ENCODE measurements at regions not wholly inside any gene's neighbourhood (a gene's known extent, or its start where the extent isn't known, plus 50 kb on each side); places are given as distances from the start of the nearest gene placed in this dataset.

DNA sequence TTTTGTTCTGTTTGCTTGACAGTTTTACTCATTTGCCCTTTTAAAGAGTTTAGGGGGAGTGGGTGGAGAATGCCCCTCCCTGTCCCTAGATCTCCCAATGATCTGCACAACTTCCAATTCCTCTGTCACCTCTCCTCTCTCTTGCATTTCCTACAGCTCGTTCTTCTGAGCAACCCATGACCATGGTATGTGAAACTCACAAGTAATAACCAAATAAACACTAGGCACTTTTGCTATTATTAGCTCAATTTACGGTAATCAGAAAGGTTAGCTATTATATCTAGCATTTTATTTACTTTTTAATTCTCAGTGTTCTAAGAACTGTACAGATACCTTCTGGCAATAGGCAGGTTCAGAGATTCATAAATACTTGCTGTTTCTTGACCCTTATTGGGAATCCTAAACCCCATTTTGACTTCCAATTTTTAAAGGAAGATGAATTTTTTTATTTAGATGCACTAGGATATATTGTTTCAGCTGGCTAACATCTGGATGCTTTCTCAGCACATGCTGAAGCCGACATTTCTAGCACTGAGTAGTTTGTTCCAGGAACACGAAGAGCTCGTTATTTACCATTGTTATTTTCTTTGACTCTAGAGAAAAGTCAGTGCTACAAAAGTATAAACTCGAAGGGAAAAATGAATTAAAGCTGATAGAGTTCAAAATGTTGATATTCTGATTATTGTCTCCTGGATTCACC is 194.7 kb upstream of the TLL1 start:
- H3K9me3 Mint-ChIP-seq = peaks cover 0 to 11% (median 3%) of the 10 kb centered on the region in 7 donors
- H3K27me3 ChIP-seq (ENCODE audit: control insufficient read depth in 2 of 2, insufficient read depth in 2 of 2, low read length in 2 of 2) = no peaks in the 10 kb centered on the region
- no peak overlapping the region for H3K9ac ChIP-seq (ENCODE audit: insufficient read depth, low read length, poor library complexity, severe bottlenecking)
- DNase-seq = no peak
- no peaks in the 10 kb centered on the region for H3K4me1 Mint-ChIP-seq
- TF ChIP-seq, protein P1, sequence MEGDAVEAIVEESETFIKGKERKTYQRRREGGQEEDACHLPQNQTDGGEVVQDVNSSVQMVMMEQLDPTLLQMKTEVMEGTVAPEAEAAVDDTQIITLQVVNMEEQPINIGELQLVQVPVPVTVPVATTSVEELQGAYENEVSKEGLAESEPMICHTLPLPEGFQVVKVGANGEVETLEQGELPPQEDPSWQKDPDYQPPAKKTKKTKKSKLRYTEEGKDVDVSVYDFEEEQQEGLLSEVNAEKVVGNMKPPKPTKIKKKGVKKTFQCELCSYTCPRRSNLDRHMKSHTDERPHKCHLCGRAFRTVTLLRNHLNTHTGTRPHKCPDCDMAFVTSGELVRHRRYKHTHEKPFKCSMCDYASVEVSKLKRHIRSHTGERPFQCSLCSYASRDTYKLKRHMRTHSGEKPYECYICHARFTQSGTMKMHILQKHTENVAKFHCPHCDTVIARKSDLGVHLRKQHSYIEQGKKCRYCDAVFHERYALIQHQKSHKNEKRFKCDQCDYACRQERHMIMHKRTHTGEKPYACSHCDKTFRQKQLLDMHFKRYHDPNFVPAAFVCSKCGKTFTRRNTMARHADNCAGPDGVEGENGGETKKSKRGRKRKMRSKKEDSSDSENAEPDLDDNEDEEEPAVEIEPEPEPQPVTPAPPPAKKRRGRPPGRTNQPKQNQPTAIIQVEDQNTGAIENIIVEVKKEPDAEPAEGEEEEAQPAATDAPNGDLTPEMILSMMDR (IDR thresholded peaks at IDR 0.05) = no peak
- intact Hi-C loops (cut with micrococcal nuclease) = no loop called here
- H3K36me3 Mint-ChIP-seq = no peaks in the 10 kb centered on the region
- no peak overlapping the region for H3K4me3 ChIP-seq (replicated peaks in 1 of 3; ENCODE audit: low read depth in 2 of 3, low read length in 3 of 3)
- no peaks in the 10 kb centered on the region for H3K4me1 ChIP-seq (ENCODE audit: control insufficient read depth in 1 of 2, insufficient read depth in 2 of 2, low read length in 2 of 2)
- no peaks in the 10 kb centered on the region for H3K36me3 ChIP-seq (replicated peaks in 1 of 2; ENCODE audit: control insufficient read depth in 1 of 2, insufficient read depth in 2 of 2, low read length in 2 of 2)
- peaks cover 0 to 2% of the 10 kb centered on the region in 2 donors for H3K9me3 ChIP-seq (replicated peaks in 1 of 2; ENCODE audit: control insufficient read depth in 1 of 2, insufficient read depth in 1 of 2, low read length in 2 of 2)
- H3K27ac ChIP-seq (ENCODE audit: low read depth in 1 of 2, low read length in 2 of 2) = no peak overlapping the region
- H2AFZ ChIP-seq (ENCODE audit: insufficient read depth, low read depth, low read length, poor library complexity, severe bottlenecking) = no peak overlapping the region
- no peaks in the 10 kb centered on the region for H4K20me1 ChIP-seq (ENCODE audit: insufficient read depth, low read length)
- H3K27me3 Mint-ChIP-seq (ENCODE audit: low read depth in 3 of 3) = peaks cover 0 to 4% (median 0%) of the 10 kb centered on the region in 3 donors
- H3K79me2 ChIP-seq (ENCODE audit: insufficient read depth, low read length) = no peaks in the 10 kb centered on the region
- no peak overlapping the region for H3K4me3 Mint-ChIP-seq
- no peak overlapping the region for H3K4me2 ChIP-seq (replicated peaks; ENCODE audit: extremely low read depth, low read length, poor library complexity, severe bottlenecking)
- 96% methylated on average over 4 of the region's 6 CpGs for WGBS (ENCODE audit: insufficient coverage)
- no peak overlapping the region for H3K27ac Mint-ChIP-seq

DNA sequence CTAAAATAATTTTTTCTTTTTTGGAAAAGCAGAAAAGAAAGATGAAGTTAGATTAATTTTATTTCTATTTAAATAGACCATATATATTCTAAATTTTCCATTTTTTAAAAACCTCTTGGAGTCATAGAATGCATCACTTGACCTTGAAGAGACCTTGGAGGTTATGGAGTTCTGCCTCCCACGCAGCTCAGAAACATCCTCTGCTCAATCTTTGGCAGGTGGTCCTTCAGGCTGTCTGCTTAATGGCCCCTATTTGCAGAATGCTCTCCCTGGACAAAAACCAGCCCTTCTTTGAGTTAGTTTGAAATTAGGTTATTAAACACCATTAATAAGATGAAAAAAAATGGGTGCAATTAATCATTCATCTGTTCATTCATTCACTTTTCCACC is 194.1 kb upstream of the TLL1 start:
- Histone ChIP-seq H3K27me3 (ENCODE audit: control insufficient read depth in 2 of 2, insufficient read depth in 2 of 2, low read length in 2 of 2) (no peaks in the 10 kb centered on the region), H2AFZ (ENCODE audit: insufficient read depth, low read depth, low read length, poor library complexity, severe bottlenecking) (no peak overlapping the region), H3K36me3 (replicated peaks in 1 of 2; ENCODE audit: control insufficient read depth in 1 of 2, insufficient read depth in 2 of 2, low read length in 2 of 2) (no peaks in the 10 kb centered on the region), H3K4me1 (ENCODE audit: control insufficient read depth in 1 of 2, insufficient read depth in 2 of 2, low read length in 2 of 2) (no peaks in the 10 kb centered on the region), H3K4me2 (replicated peaks; ENCODE audit: extremely low read depth, low read length, poor library complexity, severe bottlenecking) (no peak overlapping the region), H3K9ac (ENCODE audit: insufficient read depth, low read length, poor library complexity, severe bottlenecking) (no peak overlapping the region), H3K27ac (ENCODE audit: low read depth in 1 of 2, low read length in 2 of 2) (no peak overlapping the region), H3K9me3 (replicated peaks in 1 of 2; ENCODE audit: control insufficient read depth in 1 of 2, insufficient read depth in 1 of 2, low read length in 2 of 2) (peaks cover 0 to 2% of the 10 kb centered on the region in 2 donors), H3K79me2 (ENCODE audit: insufficient read depth, low read length) (no peaks in the 10 kb centered on the region), H3K4me3 (replicated peaks in 1 of 3; ENCODE audit: low read depth in 2 of 3, low read length in 3 of 3) (no peak overlapping the region), H4K20me1 (ENCODE audit: insufficient read depth, low read length) (no peaks in the 10 kb centered on the region)
- no CpG with 5 or more reads among the region's 1 CpG for WGBS (ENCODE audit: insufficient coverage)
- intact Hi-C loops (cut with micrococcal nuclease) = no loop called here
- no peak for DNase-seq
- Mint-ChIP-seq H3K9me3 (peaks cover 0 to 11% (median 3%) of the 10 kb centered on the region in 7 donors), H3K27ac (no peak overlapping the region), H3K36me3 (no peaks in the 10 kb centered on the region), H3K27me3 (ENCODE audit: low read depth in 3 of 3) (peaks cover 0 to 4% (median 0%) of the 10 kb centered on the region in 3 donors), H3K4me3 (no peak overlapping the region), H3K4me1 (no peaks in the 10 kb centered on the region)
- TF ChIP-seq, protein P1 (IDR thresholded peaks at IDR 0.05) = no peak

Measured in CD14-positive monocyte (primary cell).